Astrocyte of the cerebellum (primary cell): ENCODE measurements at regions not wholly inside any gene's neighbourhood (a gene's known extent, or its start where the extent isn't known, plus 50 kb on each side); places are given as distances from the start of the nearest gene placed in this dataset.

Source experiments
- DNase-seq: peaks from one replicate; pipeline ENCODE4 v3.0.0-alpha.2; 2011; ENCODE audit warnings: low read depth
- H3K4me3 ChIP-seq: 2 replicates; pipeline ENCODE4 v1.5.1; 2011; ENCODE audit warnings: mild to moderate bottlenecking, low read depth, low read length, moderate library complexity
- in situ Hi-C: cut with HindIII; loops from 2 replicates; pipeline ENCODE4 v1.10.0; 2017; ENCODE audit warnings: low sequenced_read_pairs
- TF ChIP-seq, protein P1 (sequence below): IDR thresholded peaks from 2 replicates; pipeline ENCODE4 v1.5.1; 2012; ENCODE audit warnings: low read length, low read depth, moderate library complexity, mild to moderate bottlenecking; ENCODE audit errors: missing control alignments

DNA sequence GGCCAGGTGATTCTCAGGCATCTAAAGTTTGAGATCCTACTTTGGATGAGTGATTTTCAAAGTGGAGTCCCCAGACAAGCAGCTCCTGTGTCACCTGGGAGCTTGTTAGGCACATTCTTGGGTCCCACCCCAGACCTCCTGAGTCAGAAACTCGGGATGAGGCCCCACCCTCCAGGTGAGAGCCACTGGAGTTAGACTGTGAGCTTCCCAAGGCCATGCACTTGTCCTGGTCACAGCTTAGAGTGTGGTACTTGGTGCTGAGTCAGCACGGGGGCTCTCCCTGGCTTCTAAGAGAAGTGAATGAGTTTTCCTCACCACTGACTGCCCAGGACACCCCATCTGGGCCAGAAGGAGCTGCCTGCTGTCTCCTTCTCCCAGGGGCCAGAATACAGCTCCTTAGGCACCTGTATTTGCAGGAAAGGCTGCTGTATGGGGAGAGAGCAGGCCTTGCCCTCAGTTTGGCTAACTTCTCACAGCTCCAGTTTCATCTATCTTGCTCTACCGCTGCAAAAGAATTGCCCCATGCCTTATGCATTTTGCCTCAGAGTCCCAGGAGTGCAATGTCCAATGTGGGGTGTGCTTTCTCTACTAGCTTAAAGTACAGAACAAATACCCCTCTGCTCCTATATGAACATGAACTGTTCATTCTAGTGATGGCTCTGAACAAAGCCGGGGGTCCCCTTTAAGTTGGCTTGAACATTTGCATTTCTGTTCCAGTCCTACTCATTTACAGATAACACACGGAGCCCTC, 98.1 kb downstream of the PSMG1 start:
- DNase-seq = no peak
- H3K4me3 ChIP-seq = no peak overlapping the region
- TF ChIP-seq, protein P1, sequence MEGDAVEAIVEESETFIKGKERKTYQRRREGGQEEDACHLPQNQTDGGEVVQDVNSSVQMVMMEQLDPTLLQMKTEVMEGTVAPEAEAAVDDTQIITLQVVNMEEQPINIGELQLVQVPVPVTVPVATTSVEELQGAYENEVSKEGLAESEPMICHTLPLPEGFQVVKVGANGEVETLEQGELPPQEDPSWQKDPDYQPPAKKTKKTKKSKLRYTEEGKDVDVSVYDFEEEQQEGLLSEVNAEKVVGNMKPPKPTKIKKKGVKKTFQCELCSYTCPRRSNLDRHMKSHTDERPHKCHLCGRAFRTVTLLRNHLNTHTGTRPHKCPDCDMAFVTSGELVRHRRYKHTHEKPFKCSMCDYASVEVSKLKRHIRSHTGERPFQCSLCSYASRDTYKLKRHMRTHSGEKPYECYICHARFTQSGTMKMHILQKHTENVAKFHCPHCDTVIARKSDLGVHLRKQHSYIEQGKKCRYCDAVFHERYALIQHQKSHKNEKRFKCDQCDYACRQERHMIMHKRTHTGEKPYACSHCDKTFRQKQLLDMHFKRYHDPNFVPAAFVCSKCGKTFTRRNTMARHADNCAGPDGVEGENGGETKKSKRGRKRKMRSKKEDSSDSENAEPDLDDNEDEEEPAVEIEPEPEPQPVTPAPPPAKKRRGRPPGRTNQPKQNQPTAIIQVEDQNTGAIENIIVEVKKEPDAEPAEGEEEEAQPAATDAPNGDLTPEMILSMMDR = no peak
- in situ Hi-C loops = no loop called here

DNA sequence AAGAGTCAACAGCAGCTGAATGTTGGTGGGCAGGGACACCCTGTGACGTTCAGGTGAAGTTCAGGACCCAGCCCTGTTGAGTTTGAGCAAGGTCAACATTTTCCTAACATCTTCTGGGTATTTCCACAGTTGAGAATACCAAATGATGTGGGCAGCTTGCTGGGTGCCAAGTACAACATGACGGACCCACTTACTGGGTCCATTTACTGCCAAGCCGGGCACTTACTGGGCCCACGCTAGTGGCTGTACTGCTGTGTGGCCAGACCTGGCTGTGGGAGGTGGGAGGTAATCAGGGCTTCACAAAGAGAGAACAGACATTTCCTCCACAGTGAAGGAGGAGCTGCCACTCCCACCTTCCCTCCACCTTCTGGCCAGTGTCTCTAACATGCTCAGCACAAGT, 99.2 kb downstream of the PSMG1 start:
- no peak for DNase-seq
- no peak overlapping the region for H3K4me3 ChIP-seq
- TF ChIP-seq, protein P1 = no peak
- in situ Hi-C loops = no loop called here

DNA sequence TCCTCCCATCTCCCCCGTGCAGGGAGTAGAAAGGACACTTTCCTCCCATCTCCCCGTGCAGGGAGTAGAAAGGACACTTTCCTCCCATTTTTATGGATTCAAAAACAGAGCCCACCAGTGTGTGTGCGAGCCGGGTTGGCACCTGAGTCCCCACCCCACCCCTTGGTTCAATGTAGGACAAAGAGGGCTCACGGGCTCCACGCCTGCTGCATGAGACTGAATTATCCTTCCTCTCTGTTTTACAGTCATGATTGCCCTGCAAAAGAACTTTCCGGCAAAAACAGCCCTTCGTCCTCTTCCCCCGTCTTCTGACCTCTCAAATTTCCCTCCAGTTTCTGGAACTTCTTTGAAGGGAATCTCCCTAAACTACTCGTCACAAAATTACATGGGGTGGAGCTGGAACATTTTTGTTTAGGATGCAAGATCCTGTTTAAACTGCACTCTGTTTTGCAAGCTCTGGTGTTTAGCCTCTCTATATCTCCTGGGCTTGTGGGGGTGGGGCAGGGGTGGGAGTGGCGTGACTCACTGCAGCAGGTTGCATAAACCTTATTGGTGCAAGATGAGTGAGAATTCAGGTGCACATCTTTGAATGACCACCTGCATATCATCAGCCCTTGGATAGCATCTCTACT, 99.8 kb downstream of the PSMG1 start:
- DNase-seq = no peak
- in situ Hi-C loops = no loop called here
- H3K4me3 ChIP-seq = no peak overlapping the region
- TF ChIP-seq, protein P1 = no peak

DNA sequence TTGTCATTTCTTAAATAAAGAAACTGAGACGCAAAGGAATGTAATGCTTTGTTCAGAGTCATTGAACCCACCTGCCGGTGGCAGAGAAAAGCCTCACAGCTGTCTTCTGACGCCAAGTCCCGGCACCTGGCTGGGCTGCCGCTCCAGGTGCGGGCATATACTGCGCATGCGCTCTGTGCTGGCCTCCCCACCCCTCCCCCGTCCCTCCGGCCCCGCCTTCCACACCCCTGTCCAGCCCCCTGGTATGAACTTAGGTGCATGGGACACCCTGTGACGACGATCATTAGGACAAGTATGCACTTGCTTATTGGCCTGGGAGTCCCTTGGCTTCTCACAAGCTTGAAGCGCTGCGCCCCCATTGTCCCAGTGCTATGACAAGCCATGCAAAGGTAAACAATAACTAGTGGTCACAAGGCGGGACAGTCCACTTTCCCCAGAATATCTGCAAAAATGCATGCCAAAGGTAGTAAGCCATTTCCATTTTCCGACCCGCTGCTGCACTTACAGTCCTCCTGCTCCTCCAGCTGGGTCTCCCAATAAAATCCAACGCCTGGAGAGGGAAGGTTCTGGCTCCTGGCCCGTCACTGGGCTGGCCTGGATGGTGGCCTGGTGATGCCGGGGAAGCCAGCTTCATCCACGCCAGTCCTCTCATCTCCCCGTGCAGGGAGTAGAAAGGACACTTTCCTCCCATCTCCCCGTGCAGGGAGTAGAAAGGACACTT, 100.4 kb downstream of the PSMG1 start:
- TF ChIP-seq, protein P1 = no peak
- no peak overlapping the region for H3K4me3 ChIP-seq
- DNase-seq = no peak
- in situ Hi-C loops = no loop called here

DNA sequence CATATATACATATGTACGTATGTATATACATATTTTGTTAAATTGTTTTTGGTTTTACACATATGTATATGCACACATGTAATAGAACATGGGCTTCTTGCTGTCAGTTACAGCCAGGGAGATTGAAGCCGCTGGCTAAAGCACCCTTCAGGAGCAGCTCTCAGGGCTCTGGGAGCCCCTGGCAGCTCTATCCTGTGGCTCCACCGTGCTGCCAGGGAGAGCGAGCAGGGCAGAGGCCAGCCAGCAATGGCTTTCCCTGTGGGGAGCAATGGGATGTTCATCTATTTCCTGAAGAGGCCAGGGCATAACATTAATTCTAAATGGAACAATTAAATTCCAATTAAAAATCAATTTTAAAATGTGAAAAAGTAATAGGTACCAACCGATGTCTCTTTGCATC, 102.9 kb downstream of the PSMG1 start:
- in situ Hi-C loops = no loop called here
- TF ChIP-seq, protein P1 = no peak
- no peak overlapping the region for H3K4me3 ChIP-seq
- DNase-seq = no peak

DNA sequence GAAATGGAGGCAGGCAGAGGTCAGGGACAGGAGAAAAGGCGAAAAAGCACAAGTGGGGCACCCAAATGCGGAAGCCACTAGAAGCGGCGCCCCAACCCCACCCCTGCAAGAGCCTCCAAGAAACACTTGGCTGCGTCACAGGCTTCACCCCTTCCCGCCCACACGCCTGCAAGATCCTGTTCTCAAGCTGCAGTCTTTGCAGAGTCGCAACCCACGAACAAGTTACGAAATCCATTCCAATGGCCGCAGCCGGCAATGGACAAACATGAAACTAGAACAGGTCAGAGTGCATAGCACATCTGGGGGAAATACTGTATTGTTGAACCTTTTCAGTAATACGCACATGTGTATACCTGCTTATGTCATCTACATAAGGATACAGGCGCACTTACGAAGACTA, 103.6 kb downstream of the PSMG1 start:
- DNase-seq = no peak
- in situ Hi-C loops = no loop called here

More for the DNA sequence above, 103.6 kb downstream of the PSMG1 start:
- TF ChIP-seq, protein P1 = no peak
- no peak overlapping the region for H3K4me3 ChIP-seq
